ENCODE measurements at regions not wholly inside any gene's neighbourhood (a gene's known extent, or its start where the extent isn't known, plus 50 kb on each side); places are given as distances from the start of the nearest gene placed in this dataset.

- no peaks in the 10 kb centered on the region for H3K79me1 ChIP-seq (ENCODE audit: low read depth, low read length)
- H3K56ac ChIP-seq (replicated peaks; ENCODE audit: insufficient read length, low read depth, low read length), result no peak overlapping the region
- no peaks in the 10 kb centered on the region for H3K79me2 ChIP-seq (ENCODE audit: control insufficient read depth in 1 of 2, insufficient read depth in 2 of 2, low read length in 2 of 2)
- no peaks in the 10 kb centered on the region for H3K27me3 ChIP-seq (replicated peaks in 1 of 4; ENCODE audit: control insufficient read depth in 3 of 4, extremely low read depth in 1 of 4, insufficient read depth in 3 of 4, low read length in 3 of 4)
- no peak overlapping the region for H3K4me2 ChIP-seq (ENCODE audit: insufficient read depth in 1 of 2, low read depth in 2 of 2, low read length in 2 of 2)
- no peak overlapping the region for H2AK5ac ChIP-seq (ENCODE audit: low read depth, low read length)
- H2BK20ac ChIP-seq (ENCODE audit: low read length), result no peak overlapping the region
- no peak overlapping the region for H3K14ac ChIP-seq (ENCODE audit: insufficient read length)
- no peaks in the 10 kb centered on the region for H4K20me1 ChIP-seq (replicated peaks in 1 of 2; ENCODE audit: control insufficient read depth in 1 of 2, insufficient read depth in 2 of 2, low read length in 2 of 2)
- H2BK12ac ChIP-seq (ENCODE audit: low read depth, low read length), result no peak overlapping the region
- no peak for DNase-seq (ENCODE audit: low read depth in 1 of 2, low spot score in 2 of 2)
- no peak overlapping the region for H3K4me3 ChIP-seq (ENCODE audit: extremely low read depth in 1 of 4, insufficient read depth in 2 of 4, low read depth in 3 of 4, low read length in 4 of 4)
- TF ChIP-seq RAD21 (IDR thresholded peaks at IDR 0.05 in 1 of 2, conservative IDR thresholded peaks at IDR 0.05 in 1 of 2; ENCODE audit: low read depth in 2 of 2, low read length in 2 of 2) (no peak), POLR2A (IDR thresholded peaks at IDR 0.05; ENCODE audit: control extremely low read depth in 1 of 2, low read depth in 2 of 2, low read length in 2 of 2) (no peak), ASH2L (IDR thresholded peaks at IDR 0.05; ENCODE audit: low read length) (no peak), JUND (IDR thresholded peaks at IDR 0.05; ENCODE audit: low read length) (no peak), USF2 (IDR thresholded peaks at IDR 0.05; ENCODE audit: low read length) (no peak), FOSL1 (IDR thresholded peaks at IDR 0.05; ENCODE audit: insufficient read depth, low read depth, low read length) (no peak), TCF12 (IDR thresholded peaks at IDR 0.05; ENCODE audit: low read depth, low read length) (no peak), RBBP5 (IDR thresholded peaks at IDR 0.05; ENCODE audit: borderline replicate concordance, low read depth, low read length) (no peak), NANOG (IDR thresholded peaks at IDR 0.05; ENCODE audit: insufficient read depth, low read depth, low read length, poor library complexity, severe bottlenecking) (no peak), CEBPB (IDR thresholded peaks at IDR 0.05; ENCODE audit: low read depth, low read length) (no peak), TBP (IDR thresholded peaks at IDR 0.05; ENCODE audit: low read depth, low read length) (no peak)
- no peak overlapping the region for H2AFZ ChIP-seq (ENCODE audit: low read length)
- no peak overlapping the region for H3K23ac ChIP-seq (ENCODE audit: insufficient read length)
- H4K5ac ChIP-seq (ENCODE audit: insufficient read length, low read depth, low read length), result no peak overlapping the region
- H4K91ac ChIP-seq (replicated peaks; ENCODE audit: insufficient read length, low read length), result no peak overlapping the region
- no peak overlapping the region for H2BK5ac ChIP-seq (ENCODE audit: low read depth, low read length)
- H3K4me1 ChIP-seq (replicated peaks in 1 of 4; ENCODE audit: control insufficient read depth in 3 of 4, insufficient read depth in 4 of 4, low read length in 3 of 4), result no peaks in the 10 kb centered on the region
- H3K9me3 ChIP-seq (ENCODE audit: insufficient read depth in 2 of 2, low read depth in 1 of 2, low read length in 1 of 2), result no peaks in the 10 kb centered on the region
- CTCF ChIA-PET (ENCODE audit: partially characterized antibody), result interaction anchor here (0.6 kb wide), 1 partner anchor 318 kb away, joined by 3 read pairs; no protein-coding TSS in a partner anchor
- H3K27ac ChIP-seq (ENCODE audit: low read depth, low read length), result no peak overlapping the region
- WGBS, 2 experiments (ENCODE audit: extremely low coverage in 1 of 2, insufficient coverage in 1 of 2, insufficient read length in 1 of 2, insufficient replicate concordance in 2 of 2, low coverage in 1 of 2, low lambda C conversion rate in 2 of 2, missing lambda C conversion rate in 1 of 2), result 90% methylated on average over 13 of the region's 13 CpGs; no CpG with 5 or more reads in 1 of the 2 experiments
- H3K9ac ChIP-seq (replicated peaks in 1 of 4; ENCODE audit: extremely low read depth in 1 of 4, low read depth in 3 of 4, low read length in 3 of 4), result no peak overlapping the region
- no peaks in the 10 kb centered on the region for H3K36me3 ChIP-seq (ENCODE audit: control insufficient read depth in 2 of 4, insufficient read depth in 4 of 4, low read length in 3 of 4)
- no peak overlapping the region for H2BK15ac ChIP-seq (ENCODE audit: low read length)
- no peak overlapping the region for H2BK120ac ChIP-seq (replicated peaks; ENCODE audit: low read depth, low read length)
- no peak overlapping the region for H3K4ac ChIP-seq (replicated peaks; ENCODE audit: insufficient read length, low read depth, low read length)
- FAIRE-seq, result no peak
- H3K23me2 ChIP-seq (ENCODE audit: low read depth, low read length), result no peaks in the 10 kb centered on the region
- no peak overlapping the region for H3K18ac ChIP-seq (ENCODE audit: extremely low read depth, low read length)
- POLR2A ChIA-PET (ENCODE audit: partially characterized antibody), result no interaction called here
- no peak overlapping the region for H4K8ac ChIP-seq (ENCODE audit: extremely low read depth, insufficient read depth, low read length)
These were observed 139.0 kb downstream of the BOD1 start for GRCh38 chr5:173477345-173478040.

Measured in H1 (cell line).